Fibroblast of lung (primary cell): ENCODE measurements at regions not wholly inside any gene's neighbourhood (a gene's known extent, or its start where the extent isn't known, plus 50 kb on each side); places are given as distances from the start of the nearest gene placed in this dataset.

Experiments
- EZH2 ChIP-seq: IDR thresholded peaks from 2 replicates; pipeline ENCODE4 v1.5.1; 2012; ENCODE audit warnings: low read length, control low read depth, mild to moderate bottlenecking; ENCODE audit errors: missing control alignments
- TF ChIP-seq, protein P1 (sequence below), 2 donors: IDR thresholded peaks in 1 of 2; conservative IDR thresholded peaks in 1 of 2; 1 replicate in 1 of 2; 2 replicates in 1 of 2; pipeline ENCODE4 v1.5.1; 2011 to 2012; ENCODE audit warnings: low read length in 2 of 2, control low read depth in 1 of 2, inconsistent platforms in 1 of 2, low read depth in 1 of 2, mild to moderate bottlenecking in 1 of 2

- TF ChIP-seq, protein P1, sequence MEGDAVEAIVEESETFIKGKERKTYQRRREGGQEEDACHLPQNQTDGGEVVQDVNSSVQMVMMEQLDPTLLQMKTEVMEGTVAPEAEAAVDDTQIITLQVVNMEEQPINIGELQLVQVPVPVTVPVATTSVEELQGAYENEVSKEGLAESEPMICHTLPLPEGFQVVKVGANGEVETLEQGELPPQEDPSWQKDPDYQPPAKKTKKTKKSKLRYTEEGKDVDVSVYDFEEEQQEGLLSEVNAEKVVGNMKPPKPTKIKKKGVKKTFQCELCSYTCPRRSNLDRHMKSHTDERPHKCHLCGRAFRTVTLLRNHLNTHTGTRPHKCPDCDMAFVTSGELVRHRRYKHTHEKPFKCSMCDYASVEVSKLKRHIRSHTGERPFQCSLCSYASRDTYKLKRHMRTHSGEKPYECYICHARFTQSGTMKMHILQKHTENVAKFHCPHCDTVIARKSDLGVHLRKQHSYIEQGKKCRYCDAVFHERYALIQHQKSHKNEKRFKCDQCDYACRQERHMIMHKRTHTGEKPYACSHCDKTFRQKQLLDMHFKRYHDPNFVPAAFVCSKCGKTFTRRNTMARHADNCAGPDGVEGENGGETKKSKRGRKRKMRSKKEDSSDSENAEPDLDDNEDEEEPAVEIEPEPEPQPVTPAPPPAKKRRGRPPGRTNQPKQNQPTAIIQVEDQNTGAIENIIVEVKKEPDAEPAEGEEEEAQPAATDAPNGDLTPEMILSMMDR (conservative IDR thresholded peaks at IDR 0.05 in 1 of 2, IDR thresholded peaks at IDR 0.05 in 1 of 2; ENCODE audit: low read depth in 1 of 2, low read length in 2 of 2): no peak
- TF ChIP-seq EZH2: no peak
Observed at GRCh38 chr15:26392956-26393355, 379.9 kb downstream of the GABRB3 start.
